GM23338 (cell line): ENCODE measurements at regions not wholly inside any gene's neighbourhood (a gene's known extent, or its start where the extent isn't known, plus 50 kb on each side); places are given as distances from the start of the nearest gene placed in this dataset.
"Not testable (repeated sequence)": the region's sequence is repeated elsewhere in the genome, so short reads cannot be mapped to it uniquely, and the experiment has no call there.

Experiments used
- ATAC-seq: fragments of 200-7000 bp; cut with Tn5 transposase; 3 replicates; pipeline ENCODE4 v1.9.1; 2020
- DNase-seq: peaks from one replicate; pipeline ENCODE4 v3.0.0-alpha.2; 2015; ENCODE audit warnings: low spot score
- H2AFZ ChIP-seq: fragments of 200-600 bp; sonication (generic); 2 replicates; pipeline ENCODE4 v1.8.0; 2016; ENCODE audit warnings: antibody characterized with exemption, mild to moderate bottlenecking, moderate library complexity
- H3F3A ChIP-seq: fragments of 200-600 bp; sonication (generic); replicated peaks from 2 replicates; pipeline ENCODE4 v1.8.0; 2017; ENCODE audit warnings: antibody characterized with exemption, mixed run types, low read depth
- H3K27ac ChIP-seq: fragments of 200-600 bp; sonication (generic); 2 replicates; pipeline ENCODE4 v1.6.1; 2016; ENCODE audit warnings: low read depth
- H3K27me3 ChIP-seq: fragments of 200-600 bp; sonication (generic); 2 replicates; pipeline ENCODE4 v1.8.0; 2016; ENCODE audit warnings: mild to moderate bottlenecking, mixed run types, moderate library complexity; ENCODE audit not compliant: insufficient read depth
- H3K36me3 ChIP-seq: fragments of 200-600 bp; sonication (generic); 2 replicates; pipeline ENCODE4 v1.8.0; 2016; ENCODE audit warnings: mild to moderate bottlenecking; ENCODE audit not compliant: insufficient read depth
- H3K4me1 ChIP-seq: fragments of 200-600 bp; sonication (generic); 2 replicates; pipeline ENCODE4 v1.8.0; 2016; ENCODE audit warnings: mild to moderate bottlenecking, moderate library complexity; ENCODE audit not compliant: insufficient read depth
- H3K4me2 ChIP-seq: fragments of 200-600 bp; sonication (generic); 2 replicates; pipeline ENCODE4 v1.7.1; 2017; ENCODE audit warnings: mixed run types
- H3K4me3 ChIP-seq: fragments of 200-600 bp; sonication (generic); 2 replicates; pipeline ENCODE4 v1.6.1; 2016; ENCODE audit warnings: mixed run types
- H3K79me2 ChIP-seq: fragments of 200-600 bp; sonication (generic); replicated peaks from 2 replicates; pipeline ENCODE4 v1.8.0; 2017; ENCODE audit warnings: mild to moderate bottlenecking; ENCODE audit not compliant: insufficient read depth
- H3K9me2 ChIP-seq: fragments of 200-600 bp; sonication (generic); 2 replicates; pipeline ENCODE4 v1.8.0; 2017; ENCODE audit not compliant: insufficient read depth
- H4K20me1 ChIP-seq: fragments of 200-600 bp; sonication (generic); replicated peaks from 2 replicates; pipeline ENCODE4 v1.8.0; 2017; ENCODE audit warnings: mild to moderate bottlenecking; ENCODE audit not compliant: insufficient read depth
- H3K27ac Mint-ChIP-seq: 2 replicates; pipeline ENCODE4 v1.8.0; 2020; ENCODE audit warnings: inconsistent platforms, mild to moderate bottlenecking, moderate library complexity, mixed read lengths
- H3K27me3 Mint-ChIP-seq: 3 replicates; pipeline ENCODE4 v1.8.0; 2022; ENCODE audit warnings: low read depth, mild to moderate bottlenecking, moderate library complexity, mixed read lengths, inconsistent platforms; ENCODE audit not compliant: insufficient read depth, poor library complexity
- H3K36me3 Mint-ChIP-seq: 3 replicates; pipeline ENCODE4 v1.8.0; 2021; ENCODE audit warnings: low read depth, mild to moderate bottlenecking, inconsistent platforms, moderate library complexity, mixed read lengths
- H3K4me1 Mint-ChIP-seq: 3 replicates; pipeline ENCODE4 v1.8.0; 2020; ENCODE audit warnings: mild to moderate bottlenecking, inconsistent platforms, mixed read lengths
- H3K4me3 Mint-ChIP-seq: 3 replicates; pipeline ENCODE4 v1.8.0; 2021; ENCODE audit warnings: moderate library complexity, mild to moderate bottlenecking, inconsistent platforms, mixed read lengths
- H3K9me3 Mint-ChIP-seq: 3 replicates; pipeline ENCODE4 v1.8.0; 2020; ENCODE audit warnings: moderate library complexity, mild to moderate bottlenecking, inconsistent platforms, mixed read lengths
- CREB1 ChIP-seq: fragments of 250-450 bp; sonication (Bioruptor Pico); IDR thresholded peaks from 2 replicates; pipeline ENCODE4 v1.5.0; 2020; ENCODE audit warnings: low read depth, mild to moderate bottlenecking, moderate library complexity
- EZH2 ChIP-seq: fragments of 200-600 bp; sonication (generic); IDR thresholded peaks from one replicate; pipeline ENCODE4 v1.8.0; 2017; ENCODE audit warnings: antibody characterized with exemption, mild to moderate bottlenecking, low read depth; ENCODE audit not compliant: unreplicated experiment
- EZH2phosphoT487 ChIP-seq: fragments of 200-600 bp; sonication (generic); IDR thresholded peaks from one replicate; pipeline ENCODE4 v1.8.1; 2018; ENCODE audit warnings: antibody characterized with exemption; ENCODE audit not compliant: unreplicated experiment
- NANOG ChIP-seq: IDR thresholded peaks from 2 replicates; pipeline ENCODE4 v1.6.1; 2016; ENCODE audit warnings: antibody characterized with exemption, borderline replicate concordance
- POLR2AphosphoS5 ChIP-seq: IDR thresholded peaks from 2 replicates; pipeline ENCODE4 v1.6.1; 2016; ENCODE audit warnings: antibody characterized with exemption, low read depth
- STAT1 ChIP-seq: IDR thresholded peaks from one replicate; pipeline ENCODE4 v1.6.1; 2016; ENCODE audit warnings: antibody characterized with exemption; ENCODE audit not compliant: unreplicated experiment
- ZNF114 ChIP-seq: fragments of 250-450 bp; sonication (Bioruptor Pico); IDR thresholded peaks from 2 replicates; pipeline ENCODE4 v1.5.0; 2020; ENCODE audit warnings: mild to moderate bottlenecking, moderate library complexity
- ZNF331 ChIP-seq: fragments of 250-450 bp; sonication (Bioruptor Pico); IDR thresholded peaks from 2 replicates; pipeline ENCODE4 v1.5.0; 2020; ENCODE audit warnings: low read depth, mild to moderate bottlenecking, moderate library complexity
- TF ChIP-seq, protein P1 (sequence below): IDR thresholded peaks from one replicate; pipeline ENCODE4 v1.6.1; 2018; ENCODE audit warnings: antibody characterized with exemption; ENCODE audit not compliant: unreplicated experiment
- TF ChIP-seq, protein P2 (sequence below): IDR thresholded peaks from 2 replicates; pipeline ENCODE4 v1.6.1; 2016; ENCODE audit warnings: antibody characterized with exemption

DNA sequence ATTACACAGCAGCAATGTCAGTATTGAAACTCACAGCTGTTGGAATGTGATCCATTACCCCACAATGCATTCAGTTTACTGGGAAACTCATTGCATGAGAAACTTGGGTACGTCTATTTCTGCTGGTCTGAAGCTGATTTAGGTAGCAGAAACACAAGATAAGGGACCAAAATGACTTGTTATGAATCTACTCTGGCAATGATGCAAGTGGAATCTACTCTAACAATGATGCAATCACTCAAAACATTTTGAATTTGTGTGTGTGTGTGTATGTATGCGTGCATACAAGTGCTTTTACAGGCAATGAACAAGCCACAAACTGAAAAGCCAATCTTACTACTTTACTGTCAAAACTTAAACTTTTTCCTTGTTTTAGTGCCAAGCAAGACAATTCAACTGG, 406.7 kb downstream of the ADCYAP1 start (continued):
- TF ChIP-seq, protein P1, sequence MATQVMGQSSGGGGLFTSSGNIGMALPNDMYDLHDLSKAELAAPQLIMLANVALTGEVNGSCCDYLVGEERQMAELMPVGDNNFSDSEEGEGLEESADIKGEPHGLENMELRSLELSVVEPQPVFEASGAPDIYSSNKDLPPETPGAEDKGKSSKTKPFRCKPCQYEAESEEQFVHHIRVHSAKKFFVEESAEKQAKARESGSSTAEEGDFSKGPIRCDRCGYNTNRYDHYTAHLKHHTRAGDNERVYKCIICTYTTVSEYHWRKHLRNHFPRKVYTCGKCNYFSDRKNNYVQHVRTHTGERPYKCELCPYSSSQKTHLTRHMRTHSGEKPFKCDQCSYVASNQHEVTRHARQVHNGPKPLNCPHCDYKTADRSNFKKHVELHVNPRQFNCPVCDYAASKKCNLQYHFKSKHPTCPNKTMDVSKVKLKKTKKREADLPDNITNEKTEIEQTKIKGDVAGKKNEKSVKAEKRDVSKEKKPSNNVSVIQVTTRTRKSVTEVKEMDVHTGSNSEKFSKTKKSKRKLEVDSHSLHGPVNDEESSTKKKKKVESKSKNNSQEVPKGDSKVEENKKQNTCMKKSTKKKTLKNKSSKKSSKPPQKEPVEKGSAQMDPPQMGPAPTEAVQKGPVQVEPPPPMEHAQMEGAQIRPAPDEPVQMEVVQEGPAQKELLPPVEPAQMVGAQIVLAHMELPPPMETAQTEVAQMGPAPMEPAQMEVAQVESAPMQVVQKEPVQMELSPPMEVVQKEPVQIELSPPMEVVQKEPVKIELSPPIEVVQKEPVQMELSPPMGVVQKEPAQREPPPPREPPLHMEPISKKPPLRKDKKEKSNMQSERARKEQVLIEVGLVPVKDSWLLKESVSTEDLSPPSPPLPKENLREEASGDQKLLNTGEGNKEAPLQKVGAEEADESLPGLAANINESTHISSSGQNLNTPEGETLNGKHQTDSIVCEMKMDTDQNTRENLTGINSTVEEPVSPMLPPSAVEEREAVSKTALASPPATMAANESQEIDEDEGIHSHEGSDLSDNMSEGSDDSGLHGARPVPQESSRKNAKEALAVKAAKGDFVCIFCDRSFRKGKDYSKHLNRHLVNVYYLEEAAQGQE: no peak
- TF ChIP-seq, protein P2, sequence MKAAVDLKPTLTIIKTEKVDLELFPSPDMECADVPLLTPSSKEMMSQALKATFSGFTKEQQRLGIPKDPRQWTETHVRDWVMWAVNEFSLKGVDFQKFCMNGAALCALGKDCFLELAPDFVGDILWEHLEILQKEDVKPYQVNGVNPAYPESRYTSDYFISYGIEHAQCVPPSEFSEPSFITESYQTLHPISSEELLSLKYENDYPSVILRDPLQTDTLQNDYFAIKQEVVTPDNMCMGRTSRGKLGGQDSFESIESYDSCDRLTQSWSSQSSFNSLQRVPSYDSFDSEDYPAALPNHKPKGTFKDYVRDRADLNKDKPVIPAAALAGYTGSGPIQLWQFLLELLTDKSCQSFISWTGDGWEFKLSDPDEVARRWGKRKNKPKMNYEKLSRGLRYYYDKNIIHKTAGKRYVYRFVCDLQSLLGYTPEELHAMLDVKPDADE: no peak
- TF ChIP-seq STAT1: no peak
- no peak for TF ChIP-seq ZNF114 (CRISPR knock-in tag)
- TF ChIP-seq EZH2phosphoT487: no peak
- no peak for TF ChIP-seq ZNF331 (CRISPR knock-in tag)

DNA sequence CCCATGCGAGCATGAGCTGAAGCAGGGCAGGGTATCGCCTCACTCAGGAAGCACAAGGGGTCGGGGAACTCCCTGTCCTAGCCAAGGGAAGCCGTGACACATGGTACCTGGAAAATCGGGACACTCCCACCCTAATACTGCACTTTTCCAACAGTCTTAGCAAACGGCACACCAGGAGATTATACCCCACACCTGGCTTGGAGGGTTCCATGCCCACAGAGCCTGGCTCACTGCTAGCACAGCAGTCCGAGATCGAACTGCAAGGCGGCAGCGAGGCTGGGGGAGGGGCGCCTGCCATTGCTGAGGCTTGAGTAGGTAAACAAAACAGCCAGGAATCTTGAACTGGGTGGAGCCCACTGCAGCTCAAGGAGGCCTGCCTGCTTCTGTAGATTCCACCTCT, 430.7 kb downstream of the ADCYAP1 start:
- not testable (repeated sequence) for H2AFZ ChIP-seq, H3K27me3 Mint-ChIP-seq, H3K27ac Mint-ChIP-seq, H3K4me3 Mint-ChIP-seq, H3K4me1 ChIP-seq, H3K36me3 ChIP-seq, H3K4me1 Mint-ChIP-seq, H3K9me2 ChIP-seq, H3K4me3 ChIP-seq, H3K79me2 ChIP-seq, DNase-seq, H3F3A ChIP-seq, H4K20me1 ChIP-seq, H3K27ac ChIP-seq, H3K4me2 ChIP-seq, H3K27me3 ChIP-seq, ATAC-seq
- Mint-ChIP-seq H3K9me3 (peaks cover 69% of the 10 kb centered on the region), H3K36me3 (peaks cover 26% of the 10 kb centered on the region)

DNA sequence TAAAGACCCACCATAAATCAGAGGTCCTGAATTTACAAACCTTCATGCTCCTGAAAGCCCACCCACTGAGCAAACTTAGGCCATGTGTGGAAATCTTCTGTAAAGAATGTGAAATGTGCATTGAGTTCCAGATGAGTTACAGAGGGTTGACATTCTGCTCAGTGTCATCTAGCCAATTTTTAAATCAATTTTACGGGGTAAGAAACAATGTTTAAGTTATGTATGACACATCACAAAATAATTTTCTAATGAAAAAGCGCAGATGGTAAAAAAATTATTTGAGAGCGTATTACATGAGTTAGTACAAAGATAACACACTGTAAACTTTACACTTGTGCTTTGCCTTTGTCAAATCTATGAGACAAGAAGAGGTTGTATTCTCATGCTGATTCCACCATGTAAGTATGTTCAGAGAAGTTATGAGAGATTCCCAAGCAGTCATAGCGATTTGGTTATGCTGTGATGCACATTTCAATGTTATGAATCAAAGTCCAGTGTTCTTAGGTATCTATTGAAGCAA, 446.3 kb downstream of the ADCYAP1 start:
- Histone ChIP-seq H3K27ac (no peak overlapping the region), H4K20me1 (no peaks in the 10 kb centered on the region), H3K4me2 (no peak overlapping the region), H3K36me3 (no peaks in the 10 kb centered on the region), H3K79me2 (no peaks in the 10 kb centered on the region), H3K27me3 (no peaks in the 10 kb centered on the region), H3K4me1 (no peaks in the 10 kb centered on the region), H3K4me3 (no peak overlapping the region), H3F3A (no peaks in the 10 kb centered on the region), H2AFZ (no peak overlapping the region), H3K9me2 (no peaks in the 10 kb centered on the region)
- Mint-ChIP-seq H3K9me3 (no peaks in the 10 kb centered on the region), H3K4me1 (peaks cover 2% of the 10 kb centered on the region; the same call in 2 of the 3 replicates), H3K4me3 (no peak overlapping the region), H3K36me3 (no peaks in the 10 kb centered on the region), H3K27ac (no peak overlapping the region), H3K27me3 (no peaks in the 10 kb centered on the region)
- ATAC-seq (no peak), DNase-seq (no peak)
- TF ChIP-seq, protein P2: no peak
- TF ChIP-seq STAT1 (no peak), EZH2phosphoT487 (no peak), CREB1 (CRISPR knock-in tag) (no peak), NANOG (no peak), ZNF331 (CRISPR knock-in tag) (no peak), POLR2AphosphoS5 (no peak), EZH2 (no peak), ZNF114 (CRISPR knock-in tag) (no peak)
- TF ChIP-seq, protein P1: no peak
